ENCODE measurements at regions not wholly inside any gene's neighbourhood (a gene's known extent, or its start where the extent isn't known, plus 50 kb on each side); places are given as distances from the start of the nearest gene placed in this dataset.
A peak's percentile ranks its signal among the peaks of the same experiment; 100 is the strongest.

DNA sequence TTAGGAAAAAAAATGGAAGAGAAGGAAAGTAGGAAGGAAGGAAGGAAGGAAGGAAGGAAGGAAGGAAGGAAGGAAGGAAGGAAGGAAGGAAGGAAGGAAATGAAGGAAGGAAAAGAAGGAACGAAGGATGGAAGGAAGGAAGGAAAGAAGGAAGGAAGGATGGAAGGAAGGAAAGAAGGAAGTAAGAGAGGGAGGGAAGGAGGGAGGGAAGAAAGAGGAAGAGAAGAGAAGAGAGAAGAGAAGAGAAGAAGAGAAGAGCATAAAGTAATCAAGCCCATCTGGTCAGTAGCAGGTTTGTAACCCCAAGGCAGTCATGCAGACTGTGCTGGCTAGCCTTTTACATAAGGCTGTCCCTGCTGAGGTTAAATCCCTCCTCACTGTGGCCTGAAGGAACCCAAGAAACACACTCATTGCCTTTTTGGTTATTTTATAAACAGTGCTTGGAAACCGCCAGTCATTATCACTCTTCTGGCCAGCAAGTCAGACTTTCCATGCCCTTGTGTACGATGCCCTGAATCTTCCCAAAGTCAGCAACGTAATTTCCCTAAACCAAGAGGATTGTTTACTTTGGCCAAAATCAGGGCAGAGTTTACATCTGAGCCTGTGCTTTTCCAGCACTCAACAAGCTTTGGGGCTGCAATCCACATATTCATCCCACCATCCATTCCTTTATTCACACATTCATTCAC is 409.6 kb upstream of the MAF start:
- no peaks in the 10 kb centered on the region for H3K27me3 ChIP-seq (ENCODE audit: insufficient read depth, low read depth)
- intact Hi-C loops (cut with micrococcal nuclease; ENCODE audit: unreplicated experiment) = no loop called here
- DNase-seq = no peak
- H3K27ac ChIP-seq = no peak overlapping the region
- H3K4me3 ChIP-seq = no peak overlapping the region
- 0 out of 2 replicates have a peak, but pooled peaks cover 3% of the 10 kb centered on the region for H3K9me2 ChIP-seq (ENCODE audit: insufficient read depth)
- peaks cover 7% of the 10 kb centered on the region; the same call in 1 of the 2 replicates for H3F3A ChIP-seq (ENCODE audit: insufficient read depth, low read depth)
- ChIA-PET POLR2A (ENCODE audit: unreplicated experiment) (no interaction called here), CTCF (no interaction called here)
- H4K20me1 ChIP-seq (ENCODE audit: insufficient read depth) = no peaks in the 10 kb centered on the region
- no peaks in the 10 kb centered on the region for H3K36me3 ChIP-seq (ENCODE audit: low read depth)
- TF ChIP-seq, protein P1, sequence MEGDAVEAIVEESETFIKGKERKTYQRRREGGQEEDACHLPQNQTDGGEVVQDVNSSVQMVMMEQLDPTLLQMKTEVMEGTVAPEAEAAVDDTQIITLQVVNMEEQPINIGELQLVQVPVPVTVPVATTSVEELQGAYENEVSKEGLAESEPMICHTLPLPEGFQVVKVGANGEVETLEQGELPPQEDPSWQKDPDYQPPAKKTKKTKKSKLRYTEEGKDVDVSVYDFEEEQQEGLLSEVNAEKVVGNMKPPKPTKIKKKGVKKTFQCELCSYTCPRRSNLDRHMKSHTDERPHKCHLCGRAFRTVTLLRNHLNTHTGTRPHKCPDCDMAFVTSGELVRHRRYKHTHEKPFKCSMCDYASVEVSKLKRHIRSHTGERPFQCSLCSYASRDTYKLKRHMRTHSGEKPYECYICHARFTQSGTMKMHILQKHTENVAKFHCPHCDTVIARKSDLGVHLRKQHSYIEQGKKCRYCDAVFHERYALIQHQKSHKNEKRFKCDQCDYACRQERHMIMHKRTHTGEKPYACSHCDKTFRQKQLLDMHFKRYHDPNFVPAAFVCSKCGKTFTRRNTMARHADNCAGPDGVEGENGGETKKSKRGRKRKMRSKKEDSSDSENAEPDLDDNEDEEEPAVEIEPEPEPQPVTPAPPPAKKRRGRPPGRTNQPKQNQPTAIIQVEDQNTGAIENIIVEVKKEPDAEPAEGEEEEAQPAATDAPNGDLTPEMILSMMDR (conservative IDR thresholded peaks at IDR 0.05) = no peak
- no peak for TF ChIP-seq EZH2 (IDR thresholded peaks at IDR 0.05; ENCODE audit: low read depth)
- no peaks in the 10 kb centered on the region for H3K9me3 ChIP-seq (ENCODE audit: insufficient read depth, low read depth)
- BruUV-seq (replicated peaks) = no TSS peak
- no peak overlapping the region for H2AFZ ChIP-seq
- no peaks in the 10 kb centered on the region for H3K79me2 ChIP-seq (ENCODE audit: low read depth)
- H3K4me1 ChIP-seq (replicated peaks; ENCODE audit: insufficient read depth) = peaks cover 20% of the 10 kb centered on the region
- no peak overlapping the region for H3K4me2 ChIP-seq

DNA sequence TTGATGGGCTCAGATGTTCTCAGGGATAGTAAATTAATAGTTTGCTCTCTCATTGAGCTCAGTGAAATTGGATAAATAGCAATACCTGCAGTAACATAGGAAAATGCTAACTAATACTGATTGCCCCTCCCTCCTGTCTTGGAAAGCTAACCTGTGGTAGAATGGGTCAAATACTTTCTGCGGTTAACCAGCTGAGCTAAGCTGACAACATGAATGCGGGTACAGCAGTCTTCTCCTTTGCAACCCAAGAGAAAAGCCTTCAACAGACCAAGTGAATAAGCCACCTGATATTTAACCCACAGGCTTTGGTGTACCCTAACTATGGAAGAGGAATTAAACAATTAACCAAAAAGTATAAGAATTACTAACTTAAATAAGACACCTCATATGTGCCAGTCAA is 408.3 kb upstream of the MAF start:
- ChIA-PET POLR2A (ENCODE audit: unreplicated experiment) (no interaction called here), CTCF (no interaction called here)
- no peak overlapping the region for H2AFZ ChIP-seq
- DNase-seq = no peak
- H3K9me3 ChIP-seq (ENCODE audit: insufficient read depth, low read depth) = no peaks in the 10 kb centered on the region
- H3K9me2 ChIP-seq (ENCODE audit: insufficient read depth) = 0 out of 2 replicates have a peak, but pooled peaks cover 3% of the 10 kb centered on the region
- H4K20me1 ChIP-seq (ENCODE audit: insufficient read depth) = no peaks in the 10 kb centered on the region
- no peak overlapping the region for H3K4me3 ChIP-seq
- H3K4me1 ChIP-seq (replicated peaks; ENCODE audit: insufficient read depth) = peaks cover 18% of the 10 kb centered on the region
- intact Hi-C loops (cut with micrococcal nuclease; ENCODE audit: unreplicated experiment) = no loop called here
- BruUV-seq (replicated peaks) = no TSS peak
- TF ChIP-seq, protein P1 (conservative IDR thresholded peaks at IDR 0.05) = no peak
- TF ChIP-seq EZH2 (IDR thresholded peaks at IDR 0.05; ENCODE audit: low read depth) = no peak
- H3K4me2 ChIP-seq = no peak overlapping the region
- H3K27me3 ChIP-seq (ENCODE audit: insufficient read depth, low read depth) = no peaks in the 10 kb centered on the region
- no peaks in the 10 kb centered on the region for H3K36me3 ChIP-seq (ENCODE audit: low read depth)
- peaks cover 3% of the 10 kb centered on the region; the same call in 1 of the 2 replicates for H3F3A ChIP-seq (ENCODE audit: insufficient read depth, low read depth)
- H3K27ac ChIP-seq = no peak overlapping the region
- H3K79me2 ChIP-seq (ENCODE audit: low read depth) = no peaks in the 10 kb centered on the region

DNA sequence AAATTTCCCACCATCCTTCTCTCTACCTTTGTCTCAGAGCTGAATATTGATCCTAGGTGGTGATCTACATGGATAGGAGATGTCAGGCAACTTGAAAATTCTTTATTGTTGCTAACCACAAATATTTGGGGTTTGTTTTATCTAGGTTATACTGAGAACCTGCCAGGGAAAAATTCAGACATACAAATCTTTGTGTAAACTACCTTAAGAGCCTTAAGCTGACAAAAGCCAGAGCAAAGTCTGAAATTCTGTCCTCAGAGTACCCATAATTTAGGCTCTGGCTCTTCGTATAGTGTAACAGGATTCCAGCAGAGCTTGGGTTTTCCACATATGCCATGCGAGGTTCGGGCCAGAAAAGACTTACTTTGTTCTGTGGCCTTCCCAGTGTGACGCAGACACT is 406.7 kb upstream of the MAF start:
- no TSS peak for BruUV-seq (replicated peaks)
- H3F3A ChIP-seq (ENCODE audit: insufficient read depth, low read depth) = peaks cover 3% of the 10 kb centered on the region; the same call in 1 of the 2 replicates

More for the DNA sequence above, 406.7 kb upstream of the MAF start:
- ChIA-PET POLR2A (ENCODE audit: unreplicated experiment) (no interaction called here), CTCF (no interaction called here)
- Histone ChIP-seq H3K9me3 (ENCODE audit: insufficient read depth, low read depth) (no peaks in the 10 kb centered on the region), H3K9me2 (ENCODE audit: insufficient read depth) (no peaks in the 10 kb centered on the region), H3K4me2 (peak overlapping the region; percentile 65; the same call in 1 of the 2 replicates), H4K20me1 (ENCODE audit: insufficient read depth) (no peaks in the 10 kb centered on the region), H3K4me1 (replicated peaks; ENCODE audit: insufficient read depth) (peaks cover 18% of the 10 kb centered on the region), H3K27ac (no peak overlapping the region), H2AFZ (no peak overlapping the region), H3K36me3 (ENCODE audit: low read depth) (no peaks in the 10 kb centered on the region), H3K4me3 (no peak overlapping the region), H3K79me2 (ENCODE audit: low read depth) (no peaks in the 10 kb centered on the region), H3K27me3 (ENCODE audit: insufficient read depth, low read depth) (no peaks in the 10 kb centered on the region)
- no peak for DNase-seq
- TF ChIP-seq EZH2 (IDR thresholded peaks at IDR 0.05; ENCODE audit: low read depth) = no peak
- TF ChIP-seq, protein P1 (conservative IDR thresholded peaks at IDR 0.05) = no peak
- intact Hi-C loops (cut with micrococcal nuclease; ENCODE audit: unreplicated experiment) = no loop called here

Measured in PC-9 (cell line).